ENCODE measurements at regions not wholly inside any gene's neighbourhood (a gene's known extent, or its start where the extent isn't known, plus 50 kb on each side); places are given as distances from the start of the nearest gene placed in this dataset.

- DNase-seq: no peak
- Histone ChIP-seq H3K79me2 (ENCODE audit: control insufficient read depth, insufficient read depth, low read length) (no peaks in the 10 kb centered on the region), H4K8ac (ENCODE audit: low read depth, low read length) (no peak overlapping the region), H3K4me2 (ENCODE audit: low read length) (no peak overlapping the region), H4K5ac (ENCODE audit: low read length) (no peak overlapping the region), H3K27me3 (ENCODE audit: insufficient read depth, low read length, poor library complexity) (no peaks in the 10 kb centered on the region), H3K4me3 (ENCODE audit: low read length) (no peak overlapping the region), H3K4me1 (ENCODE audit: control insufficient read depth, low read depth, low read length) (peaks cover 3% of the 10 kb centered on the region), H2BK15ac (replicated peaks; ENCODE audit: low read depth) (no peak overlapping the region), H3K56ac (ENCODE audit: low read length) (no peak overlapping the region), H2BK120ac (ENCODE audit: low read depth, low read length) (no peak overlapping the region), H3K9ac (ENCODE audit: low read length) (no peak overlapping the region), H3K23ac (ENCODE audit: low read length) (no peak overlapping the region), H3K4ac (ENCODE audit: low read depth, low read length) (no peak overlapping the region), H3K18ac (ENCODE audit: low read length) (no peak overlapping the region), H3K79me1 (ENCODE audit: low read length) (no peaks in the 10 kb centered on the region), H2BK5ac (ENCODE audit: low read length) (no peak overlapping the region), H3K27ac (ENCODE audit: low read depth, low read length) (no peak overlapping the region), H2AK5ac (ENCODE audit: low read length) (no peak overlapping the region), H3K36me3 (ENCODE audit: control insufficient read depth, insufficient read depth, low read length) (no peaks in the 10 kb centered on the region)
- no CpG with 5 or more reads among the region's 1 CpG for WGBS (ENCODE audit: extremely low coverage, insufficient coverage, low lambda C conversion rate)
Observed at GRCh38 chr3:72563690-72564370, 284.4 kb downstream of the SHQ1 start.

- Histone ChIP-seq H2AK5ac (ENCODE audit: low read length) (no peak overlapping the region), H4K8ac (ENCODE audit: low read depth, low read length) (no peak overlapping the region), H2BK15ac (replicated peaks; ENCODE audit: low read depth) (peak overlapping the region; percentile 28), H4K5ac (ENCODE audit: low read length) (no peak overlapping the region), H3K56ac (ENCODE audit: low read length) (no peak overlapping the region), H3K79me2 (ENCODE audit: control insufficient read depth, insufficient read depth, low read length) (no peaks in the 10 kb centered on the region), H2BK5ac (ENCODE audit: low read length) (no peak overlapping the region), H3K4ac (ENCODE audit: low read depth, low read length) (no peak overlapping the region), H3K18ac (ENCODE audit: low read length) (no peak overlapping the region), H3K36me3 (ENCODE audit: control insufficient read depth, insufficient read depth, low read length) (no peaks in the 10 kb centered on the region), H2BK120ac (ENCODE audit: low read depth, low read length) (no peak overlapping the region), H3K27ac (ENCODE audit: low read depth, low read length) (no peak overlapping the region), H3K4me1 (ENCODE audit: control insufficient read depth, low read depth, low read length) (peaks cover 3% of the 10 kb centered on the region), H3K27me3 (ENCODE audit: insufficient read depth, low read length, poor library complexity) (no peaks in the 10 kb centered on the region), H3K4me3 (ENCODE audit: low read length) (no peak overlapping the region), H3K23ac (ENCODE audit: low read length) (no peak overlapping the region), H3K4me2 (ENCODE audit: low read length) (no peak overlapping the region), H3K79me1 (ENCODE audit: low read length) (no peaks in the 10 kb centered on the region), H3K9ac (ENCODE audit: low read length) (no peak overlapping the region)
- DNase-seq: peak; percentile 25
- no CpG with 5 or more reads among the region's 8 CpGs for WGBS (ENCODE audit: extremely low coverage, insufficient coverage, low lambda C conversion rate)
Observed at GRCh38 chr3:72560846-72561675, 287.2 kb downstream of the SHQ1 start.

- Histone ChIP-seq H3K79me1 (ENCODE audit: low read length) (no peaks in the 10 kb centered on the region), H2BK15ac (replicated peaks; ENCODE audit: low read depth) (no peak overlapping the region), H3K23ac (ENCODE audit: low read length) (no peak overlapping the region), H2BK5ac (ENCODE audit: low read length) (no peak overlapping the region), H2AK5ac (ENCODE audit: low read length) (no peak overlapping the region), H2BK120ac (ENCODE audit: low read depth, low read length) (no peak overlapping the region), H3K27me3 (ENCODE audit: insufficient read depth, low read length, poor library complexity) (no peaks in the 10 kb centered on the region), H3K18ac (ENCODE audit: low read length) (no peak overlapping the region), H3K9ac (ENCODE audit: low read length) (no peak overlapping the region), H3K4ac (ENCODE audit: low read depth, low read length) (no peak overlapping the region), H4K8ac (ENCODE audit: low read depth, low read length) (no peak overlapping the region), H3K36me3 (ENCODE audit: control insufficient read depth, insufficient read depth, low read length) (no peaks in the 10 kb centered on the region), H3K79me2 (ENCODE audit: control insufficient read depth, insufficient read depth, low read length) (no peaks in the 10 kb centered on the region), H3K4me3 (ENCODE audit: low read length) (no peak overlapping the region), H3K56ac (ENCODE audit: low read length) (no peak overlapping the region), H4K5ac (ENCODE audit: low read length) (no peak overlapping the region), H3K4me1 (ENCODE audit: control insufficient read depth, low read depth, low read length) (peaks cover 3% of the 10 kb centered on the region), H3K4me2 (ENCODE audit: low read length) (no peak overlapping the region), H3K27ac (ENCODE audit: low read depth, low read length) (no peak overlapping the region)
- no peak for DNase-seq
- no CpG with 5 or more reads among the region's 3 CpGs for WGBS (ENCODE audit: extremely low coverage, insufficient coverage, low lambda C conversion rate)
Observed at GRCh38 chr3:72559385-72559784, 288.9 kb downstream of the SHQ1 start.

GRCh38 chr3:72558001-72558400 is 290.2 kb downstream of the SHQ1 start:
- WGBS (ENCODE audit: extremely low coverage, insufficient coverage, low lambda C conversion rate): no CpG with 5 or more reads among the region's 3 CpGs
- no peaks in the 10 kb centered on the region for H3K79me1 ChIP-seq (ENCODE audit: low read length)
- no peak overlapping the region for H2BK5ac ChIP-seq (ENCODE audit: low read length)
- no peak overlapping the region for H3K4me3 ChIP-seq (ENCODE audit: low read length)
- H2BK15ac ChIP-seq (replicated peaks; ENCODE audit: low read depth): no peak overlapping the region
- H3K23ac ChIP-seq (ENCODE audit: low read length): no peak overlapping the region
- DNase-seq: no peak
- H4K5ac ChIP-seq (ENCODE audit: low read length): no peak overlapping the region
- no peak overlapping the region for H2BK120ac ChIP-seq (ENCODE audit: low read depth, low read length)
- no peaks in the 10 kb centered on the region for H3K79me2 ChIP-seq (ENCODE audit: control insufficient read depth, insufficient read depth, low read length)
- no peak overlapping the region for H4K8ac ChIP-seq (ENCODE audit: low read depth, low read length)
- H3K27ac ChIP-seq (ENCODE audit: low read depth, low read length): no peak overlapping the region
- no peak overlapping the region for H3K9ac ChIP-seq (ENCODE audit: low read length)
- H3K4me2 ChIP-seq (ENCODE audit: low read length): no peak overlapping the region
- H3K18ac ChIP-seq (ENCODE audit: low read length): no peak overlapping the region
- H3K27me3 ChIP-seq (ENCODE audit: insufficient read depth, low read length, poor library complexity): no peaks in the 10 kb centered on the region
- H2AK5ac ChIP-seq (ENCODE audit: low read length): no peak overlapping the region
- peaks cover 3% of the 10 kb centered on the region for H3K4me1 ChIP-seq (ENCODE audit: control insufficient read depth, low read depth, low read length)
- H3K36me3 ChIP-seq (ENCODE audit: control insufficient read depth, insufficient read depth, low read length): no peaks in the 10 kb centered on the region
- H3K56ac ChIP-seq (ENCODE audit: low read length): no peak overlapping the region
- no peak overlapping the region for H3K4ac ChIP-seq (ENCODE audit: low read depth, low read length)

- Histone ChIP-seq H3K18ac (ENCODE audit: low read length) (no peak overlapping the region), H3K4me3 (ENCODE audit: low read length) (no peak overlapping the region), H2BK5ac (ENCODE audit: low read length) (no peak overlapping the region), H3K4me1 (ENCODE audit: control insufficient read depth, low read depth, low read length) (no peaks in the 10 kb centered on the region), H3K79me2 (ENCODE audit: control insufficient read depth, insufficient read depth, low read length) (no peaks in the 10 kb centered on the region), H2BK120ac (ENCODE audit: low read depth, low read length) (no peak overlapping the region), H3K23ac (ENCODE audit: low read length) (no peak overlapping the region), H3K36me3 (ENCODE audit: control insufficient read depth, insufficient read depth, low read length) (no peaks in the 10 kb centered on the region), H3K4ac (ENCODE audit: low read depth, low read length) (no peak overlapping the region), H2AK5ac (ENCODE audit: low read length) (no peak overlapping the region), H4K5ac (ENCODE audit: low read length) (no peak overlapping the region), H4K8ac (ENCODE audit: low read depth, low read length) (no peak overlapping the region), H3K56ac (ENCODE audit: low read length) (no peak overlapping the region), H3K4me2 (ENCODE audit: low read length) (no peak overlapping the region), H3K27me3 (ENCODE audit: insufficient read depth, low read length, poor library complexity) (no peaks in the 10 kb centered on the region), H2BK15ac (replicated peaks; ENCODE audit: low read depth) (no peak overlapping the region), H3K79me1 (ENCODE audit: low read length) (no peaks in the 10 kb centered on the region), H3K9ac (ENCODE audit: low read length) (no peak overlapping the region), H3K27ac (ENCODE audit: low read depth, low read length) (no peak overlapping the region)
- DNase-seq: no peak
- WGBS (ENCODE audit: extremely low coverage, insufficient coverage, low lambda C conversion rate): no CpG with 5 or more reads among the region's 4 CpGs
Observed at GRCh38 chr3:72555714-72556113, 292.5 kb downstream of the SHQ1 start.

Data from mesendoderm (in vitro differentiated cells).